HG02759 (cell line): ENCODE measurements at regions not wholly inside any gene's neighbourhood (a gene's known extent, or its start where the extent isn't known, plus 50 kb on each side); places are given as distances from the start of the nearest gene placed in this dataset.
"Not testable (repeated sequence)": the region's sequence is repeated elsewhere in the genome, so short reads cannot be mapped to it uniquely, and the experiment has no call there.

Experiments
- ATAC-seq: cut with Tn5 transposase; IDR thresholded peaks from one replicate; pipeline ENCODE4 v1.9.1; 2021; ENCODE audit warnings: mild to moderate bottlenecking, moderate library complexity; ENCODE audit not compliant: unreplicated experiment

GRCh38 chrX:12034741-12035140, 103.5 kb upstream of the FRMPD4 start:
- no peak for ATAC-seq

GRCh38 chrX:12042615-12043014, 95.7 kb upstream of the FRMPD4 start:
- ATAC-seq: no peak

GRCh38 chrX:12052109-12052508, 86.2 kb upstream of the FRMPD4 start:
- no peak for ATAC-seq

GRCh38 chrX:12058087-12058486, 80.2 kb upstream of the FRMPD4 start:
- no peak for ATAC-seq

- ATAC-seq: no peak
Observed at GRCh38 chrX:12060489-12061260, 77.6 kb upstream of the FRMPD4 start.

- ATAC-seq: no peak
Observed at GRCh38 chrX:12065251-12065650, 73.0 kb upstream of the FRMPD4 start.

GRCh38 chrX:12076046-12076445, 62.2 kb upstream of the FRMPD4 start:
- ATAC-seq: no peak

GRCh38 chrX:12080265-12080664, 58.0 kb upstream of the FRMPD4 start:
- no peak for ATAC-seq

GRCh38 chrX:12082959-12083358, 55.3 kb upstream of the FRMPD4 start:
- not testable (repeated sequence) for ATAC-seq
